ENCODE measurements at regions not wholly inside any gene's neighbourhood (a gene's known extent, or its start where the extent isn't known, plus 50 kb on each side); places are given as distances from the start of the nearest gene placed in this dataset.
"Not testable (repeated sequence)": the region's sequence is repeated elsewhere in the genome, so short reads cannot be mapped to it uniquely, and the experiment has no call there.

- peaks cover 7 to 19% (median 14%) of the 10 kb centered on the region in 4 donors for H3K4me1 Mint-ChIP-seq
- no peaks in the 10 kb centered on the region for H3K36me3 Mint-ChIP-seq
- ATAC-seq (peak; percentile 92 to 93), DNase-seq (peak in 7 of 10 donors; percentile 11 to 40 (median 25))
- peak overlapping the region; percentile 77 to 93 (median 89) for H3K4me3 Mint-ChIP-seq
- POLR2A ChIA-PET = no interaction called here
- H3K27ac Mint-ChIP-seq = peak overlapping the region; percentile 77 to 93 (median 88)
- H3K9me3 Mint-ChIP-seq = no peaks in the 10 kb centered on the region
- no peaks in the 10 kb centered on the region for H3K27me3 Mint-ChIP-seq
These were observed 210.9 kb upstream of the GALNT2 start for GRCh38 chr1:229856009-229856650.

GRCh38 chr1:229857585-229857984 lies 209.5 kb upstream of the GALNT2 start:
- POLR2A ChIA-PET = no interaction called here
- H3K4me3 Mint-ChIP-seq = no peak overlapping the region
- ATAC-seq (no peak), DNase-seq (no peak)
- H3K4me1 Mint-ChIP-seq = peaks cover 7 to 19% (median 14%) of the 10 kb centered on the region in 4 donors
- no peaks in the 10 kb centered on the region for H3K36me3 Mint-ChIP-seq
- no peaks in the 10 kb centered on the region for H3K9me3 Mint-ChIP-seq
- H3K27me3 Mint-ChIP-seq = peaks cover 0 to 4% (median 0%) of the 10 kb centered on the region in 5 donors
- no peak overlapping the region for H3K27ac Mint-ChIP-seq

DNA sequence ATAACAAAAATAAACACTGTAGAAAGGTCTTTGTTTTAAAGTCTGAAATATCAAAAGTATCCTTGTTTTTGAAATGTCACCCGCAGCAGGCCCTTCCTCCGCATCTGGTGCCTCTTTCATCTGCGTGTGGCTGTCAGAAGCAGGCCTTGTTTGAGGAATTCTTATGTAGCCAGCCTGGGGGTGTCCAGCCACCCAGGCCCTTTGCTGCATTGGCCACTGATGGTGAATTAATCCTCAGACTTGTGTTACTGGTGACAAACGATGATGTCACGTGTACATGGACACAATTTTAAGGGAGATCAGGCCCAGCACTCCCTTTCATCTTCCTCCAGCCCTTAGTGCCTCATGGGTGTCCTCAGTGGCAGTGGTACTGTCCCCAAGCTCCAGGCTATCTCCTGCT lies 208.0 kb upstream of the GALNT2 start:
- no peak for DNase-seq
- no peak for ATAC-seq
- Mint-ChIP-seq H3K27me3 (peaks cover 0 to 4% (median 0%) of the 10 kb centered on the region in 5 donors), H3K27ac (no peak overlapping the region), H3K4me3 (no peak overlapping the region), H3K4me1 (peaks cover 7 to 19% (median 14%) of the 10 kb centered on the region in 4 donors), H3K36me3 (no peaks in the 10 kb centered on the region), H3K9me3 (no peaks in the 10 kb centered on the region)
- POLR2A ChIA-PET = no interaction called here

- H3K4me1 Mint-ChIP-seq = peaks cover 5 to 6% (median 6%) of the 10 kb centered on the region in 4 donors
- peaks cover 0 to 4% (median 0%) of the 10 kb centered on the region in 5 donors for H3K27me3 Mint-ChIP-seq
- no peaks in the 10 kb centered on the region for H3K36me3 Mint-ChIP-seq
- no peak overlapping the region for H3K4me3 Mint-ChIP-seq
- DNase-seq (no peak), ATAC-seq (no peak)
- H3K9me3 Mint-ChIP-seq = no peaks in the 10 kb centered on the region
- peak overlapping the region in 1 of 10 donors; percentile 3 for H3K27ac Mint-ChIP-seq
- POLR2A ChIA-PET = no interaction called here
These were observed 206.1 kb upstream of the GALNT2 start for GRCh38 chr1:229860926-229861325.

- peaks cover 0 to 6% (median 0%) of the 10 kb centered on the region in 5 donors for H3K27me3 Mint-ChIP-seq
- no peaks in the 10 kb centered on the region for H3K36me3 Mint-ChIP-seq
- no peak overlapping the region for H3K4me3 Mint-ChIP-seq
- DNase-seq (no peak), ATAC-seq (no peak)
- H3K4me1 Mint-ChIP-seq = peaks cover 5 to 8% (median 7%) of the 10 kb centered on the region in 4 donors
- no peaks in the 10 kb centered on the region for H3K9me3 Mint-ChIP-seq
- POLR2A ChIA-PET = no interaction called here
- peak overlapping the region in 1 of 10 donors; percentile 33 for H3K27ac Mint-ChIP-seq
These were observed 204.8 kb upstream of the GALNT2 start for GRCh38 chr1:229862017-229862774.

DNA sequence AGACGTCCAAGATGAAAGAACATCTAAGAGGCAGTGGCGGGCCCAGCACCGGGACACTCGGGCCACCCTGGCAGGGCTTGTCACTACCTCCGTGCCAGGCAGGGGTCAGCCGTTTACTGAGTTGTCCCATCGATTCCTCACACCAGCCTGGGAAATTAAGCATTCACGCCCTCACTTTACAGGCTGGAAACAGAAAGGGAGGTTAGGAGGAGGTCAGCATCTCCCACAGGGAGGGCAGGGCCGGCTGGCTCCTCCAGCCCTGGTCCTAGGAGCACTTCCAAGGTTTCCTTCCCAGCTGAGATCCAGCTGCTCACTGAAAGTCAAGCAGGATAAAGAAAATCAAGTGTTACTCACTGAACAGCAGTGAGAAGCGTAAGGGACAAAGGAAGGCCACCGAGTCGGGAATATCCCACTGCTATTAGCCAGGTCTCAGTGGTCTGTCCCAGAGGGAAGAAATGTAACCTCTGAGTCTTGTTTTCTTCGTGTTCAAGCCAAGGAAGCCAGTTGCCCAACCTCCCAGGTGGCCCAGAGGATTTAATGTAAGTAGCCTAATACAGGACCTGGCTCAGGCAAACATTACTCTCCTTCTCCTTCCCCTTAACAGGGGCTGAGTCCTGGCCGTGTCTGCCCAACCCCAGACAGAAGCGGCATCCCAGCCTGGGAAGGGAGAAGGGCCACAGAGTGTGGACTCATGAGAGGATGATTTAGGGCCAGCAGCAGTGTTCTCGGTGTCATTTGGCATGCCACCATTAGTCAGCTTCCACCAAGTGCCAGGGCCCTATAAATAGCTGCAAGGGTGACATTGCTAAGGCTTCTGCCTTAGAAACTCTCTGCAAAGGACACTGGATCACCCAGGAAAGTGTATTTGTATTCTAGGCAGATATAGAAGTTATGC lies 203.1 kb upstream of the GALNT2 start:
- Mint-ChIP-seq H3K27ac (no peak overlapping the region), H3K36me3 (no peaks in the 10 kb centered on the region), H3K4me3 (no peak overlapping the region), H3K4me1 (peaks cover 5 to 12% (median 7%) of the 10 kb centered on the region in 4 donors), H3K9me3 (no peaks in the 10 kb centered on the region), H3K27me3 (peaks cover 0 to 8% (median 2%) of the 10 kb centered on the region in 5 donors)
- POLR2A ChIA-PET = no interaction called here
- DNase-seq = no peak
- ATAC-seq = no peak

DNA sequence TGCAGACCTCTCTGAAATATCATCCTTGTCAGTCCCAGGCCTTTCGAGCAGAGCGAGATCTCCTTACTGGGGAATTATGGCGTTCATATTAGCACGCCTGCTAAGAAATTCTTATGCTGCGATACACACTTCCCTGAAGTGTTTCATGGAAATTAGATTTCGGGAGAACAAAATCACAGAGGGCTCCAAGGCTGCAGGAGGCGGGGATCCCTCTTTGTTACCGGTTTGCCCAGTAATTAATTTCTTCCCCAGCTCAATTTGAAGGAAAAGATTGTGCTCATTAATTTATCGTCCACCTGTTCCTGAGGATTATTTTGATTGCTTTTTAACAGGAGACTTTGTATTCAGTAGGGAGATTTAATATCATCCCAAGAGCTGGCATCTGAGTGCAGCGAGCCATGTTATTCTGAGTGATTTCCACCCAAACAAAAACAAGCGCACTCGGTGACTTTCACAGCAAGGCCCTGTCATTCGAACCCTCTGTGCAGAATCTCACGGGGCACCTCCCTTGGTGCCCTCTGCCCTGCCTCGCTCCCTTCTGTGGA lies 202.3 kb upstream of the GALNT2 start:
- H3K4me3 Mint-ChIP-seq = no peak overlapping the region
- peaks cover 5 to 16% (median 8%) of the 10 kb centered on the region in 4 donors for H3K4me1 Mint-ChIP-seq
- H3K27ac Mint-ChIP-seq = no peak overlapping the region
- ATAC-seq (no peak), DNase-seq (no peak)
- H3K27me3 Mint-ChIP-seq = peaks cover 0 to 8% (median 3%) of the 10 kb centered on the region in 5 donors
- POLR2A ChIA-PET = no interaction called here
- no peaks in the 10 kb centered on the region for H3K9me3 Mint-ChIP-seq
- H3K36me3 Mint-ChIP-seq = no peaks in the 10 kb centered on the region

DNA sequence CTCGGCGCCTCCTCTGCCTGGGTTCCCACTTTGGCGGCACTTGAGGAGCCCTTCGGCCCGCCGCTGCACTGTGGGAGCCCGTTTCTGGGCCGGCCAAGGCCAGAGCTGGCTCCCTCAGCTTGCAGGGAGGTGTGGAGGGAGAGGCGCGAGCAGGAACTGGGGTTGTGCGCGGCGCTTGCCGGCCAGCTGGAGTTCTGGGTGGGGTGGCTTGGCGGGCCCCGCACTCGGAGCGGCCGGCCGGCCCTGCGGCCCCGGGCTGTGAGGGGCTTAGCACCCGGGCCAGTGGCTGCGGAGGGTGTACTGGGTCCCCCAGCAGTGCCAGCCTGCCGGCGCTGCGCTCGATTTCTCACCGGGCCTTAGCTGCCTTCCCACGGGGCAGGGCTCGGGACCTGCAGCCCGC lies 201.7 kb upstream of the GALNT2 start:
- H3K27me3 Mint-ChIP-seq, H3K9me3 Mint-ChIP-seq, ATAC-seq, POLR2A ChIA-PET, H3K27ac Mint-ChIP-seq, H3K4me3 Mint-ChIP-seq, DNase-seq, H3K36me3 Mint-ChIP-seq: not testable (repeated sequence)
- peaks cover 5 to 16% (median 8%) of the 10 kb centered on the region in 4 donors for H3K4me1 Mint-ChIP-seq

- Mint-ChIP-seq H3K27me3 (peaks cover 0 to 8% (median 3%) of the 10 kb centered on the region in 5 donors), H3K27ac (no peak overlapping the region), H3K4me3 (no peak overlapping the region), H3K4me1 (peaks cover 5 to 16% (median 8%) of the 10 kb centered on the region in 4 donors), H3K9me3 (no peaks in the 10 kb centered on the region), H3K36me3 (no peaks in the 10 kb centered on the region)
- ATAC-seq = no peak
- DNase-seq = no peak
- POLR2A ChIA-PET = no interaction called here
These were observed 199.3 kb upstream of the GALNT2 start for GRCh38 chr1:229867726-229868125.

DNA sequence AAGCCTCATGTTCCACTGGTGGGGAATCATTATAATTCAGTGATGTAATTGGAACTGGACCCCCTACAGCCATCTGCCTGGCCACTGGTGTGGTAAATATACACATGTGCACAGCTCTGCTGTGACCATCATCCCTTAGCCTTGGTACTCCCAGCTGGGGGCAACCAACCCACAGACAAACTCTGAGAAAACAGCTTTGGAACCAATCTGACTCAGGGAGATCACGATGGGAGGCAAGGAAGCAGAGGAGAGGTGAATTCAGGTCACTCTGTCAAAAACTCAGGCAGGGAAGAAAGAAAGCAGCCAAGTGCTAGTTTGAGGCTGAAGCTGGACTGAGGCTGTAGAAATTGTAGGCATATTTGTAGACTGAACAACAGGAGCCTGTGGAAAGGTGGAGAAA lies 197.8 kb upstream of the GALNT2 start:
- H3K27ac Mint-ChIP-seq = peak overlapping the region in 1 of 10 donors; percentile 2
- ATAC-seq = no peak

DNA sequence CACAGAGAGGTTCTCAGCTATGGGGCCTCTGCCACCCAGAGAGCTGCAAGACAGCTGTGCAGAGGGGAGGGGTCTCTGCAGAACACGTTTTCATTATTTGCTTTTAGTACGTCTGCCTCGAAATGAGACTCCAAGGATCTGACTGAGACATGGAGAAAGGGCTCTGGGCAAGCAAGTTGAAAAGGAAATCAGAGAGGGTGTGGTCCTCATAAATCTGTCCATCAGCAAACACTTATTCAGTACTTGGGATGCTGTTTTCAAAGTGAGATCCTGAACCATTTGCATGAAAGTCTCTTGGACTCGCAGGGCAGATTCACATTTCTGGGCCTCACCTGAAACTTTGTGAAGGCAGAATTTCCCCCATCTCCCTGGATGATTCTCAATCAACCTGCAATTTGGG lies 197.4 kb upstream of the GALNT2 start:
- peaks cover 0 to 8% (median 3%) of the 10 kb centered on the region in 5 donors for H3K27me3 Mint-ChIP-seq
- H3K27ac Mint-ChIP-seq = peak overlapping the region in 1 of 10 donors; percentile 2

More for the DNA sequence above, 197.8 kb upstream of the GALNT2 start:
- DNase-seq = no peak
- POLR2A ChIA-PET = no interaction called here
- H3K4me3 Mint-ChIP-seq = no peak overlapping the region
- H3K36me3 Mint-ChIP-seq = no peaks in the 10 kb centered on the region
- H3K4me1 Mint-ChIP-seq = peaks cover 5 to 16% (median 8%) of the 10 kb centered on the region in 4 donors
- peaks cover 0 to 8% (median 3%) of the 10 kb centered on the region in 5 donors for H3K27me3 Mint-ChIP-seq
- H3K9me3 Mint-ChIP-seq = no peaks in the 10 kb centered on the region

DNA sequence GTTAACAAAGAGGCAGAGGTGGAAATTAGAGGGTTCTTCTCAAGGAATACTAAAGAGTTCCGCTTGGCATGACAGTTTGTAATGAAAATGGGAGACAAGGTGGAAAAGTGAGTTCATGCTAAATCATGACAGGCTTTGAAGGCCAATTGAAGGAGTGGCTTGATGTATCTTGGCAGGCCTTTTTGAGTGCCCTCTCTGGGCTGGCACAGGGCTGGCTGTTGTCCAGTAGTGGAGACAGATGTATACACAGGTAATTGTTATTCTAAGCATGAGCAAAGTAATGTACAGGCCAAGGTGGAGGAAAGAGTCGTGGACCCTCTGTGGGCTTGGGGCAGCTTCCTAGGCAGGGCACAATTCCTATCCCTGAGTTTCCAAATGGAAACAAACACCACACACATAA lies 196.7 kb upstream of the GALNT2 start:
- POLR2A ChIA-PET = no interaction called here
- Mint-ChIP-seq H3K27ac (peak overlapping the region in 1 of 10 donors; percentile 21), H3K9me3 (no peaks in the 10 kb centered on the region), H3K27me3 (peaks cover 0 to 8% (median 3%) of the 10 kb centered on the region in 5 donors), H3K4me3 (no peak overlapping the region), H3K36me3 (no peaks in the 10 kb centered on the region), H3K4me1 (peaks cover 5 to 16% (median 8%) of the 10 kb centered on the region in 4 donors)
- no peak for DNase-seq
- no peak for ATAC-seq

More for the DNA sequence above, 197.4 kb upstream of the GALNT2 start:
- Mint-ChIP-seq H3K4me3 (no peak overlapping the region), H3K9me3 (no peaks in the 10 kb centered on the region), H3K36me3 (no peaks in the 10 kb centered on the region), H3K4me1 (peaks cover 5 to 16% (median 8%) of the 10 kb centered on the region in 4 donors)
- DNase-seq (no peak), ATAC-seq (no peak)
- POLR2A ChIA-PET = no interaction called here

All from naive thymus-derived CD8-positive, alpha-beta T cell (primary cell).